Spleen (tissue), 11 donors: ENCODE measurements at regions not wholly inside any gene's neighbourhood (a gene's known extent, or its start where the extent isn't known, plus 50 kb on each side); places are given as distances from the start of the nearest gene placed in this dataset.

Source experiments
- DNase-seq: peaks from one replicate; pipeline ENCODE4 v3.0.0-alpha.2; 2020
- H3K27ac ChIP-seq, 8 donors: fragments of 200-600 bp; sonication (generic) in 7 of 8; 1 replicate in 4 of 8; 2 replicates in 4 of 8; pipeline versions ENCODE4 v1.5.0 to v1.8.0; 2016 to 2021; ENCODE audit warnings: inconsistent platforms in 4 of 8, mild to moderate bottlenecking in 4 of 8, moderate library complexity in 1 of 8
- H3K27me3 ChIP-seq, 7 donors: fragments of 200-600 bp; sonication (generic) in 6 of 7; replicated peaks in 1 of 7; 1 replicate in 4 of 7; 2 replicates in 3 of 7; pipeline versions ENCODE4 v1.5.0 to v1.8.0; 2016 to 2021; ENCODE audit warnings: inconsistent platforms in 3 of 7, mild to moderate bottlenecking in 1 of 7
- H3K36me3 ChIP-seq, 6 donors: fragments of 200-600 bp; sonication (generic) in 5 of 6; 1 replicate in 4 of 6; 2 replicates in 2 of 6; pipeline versions ENCODE4 v1.5.0 to v1.8.0; 2016 to 2021; ENCODE audit warnings: inconsistent platforms in 2 of 6
- H3K4me1 ChIP-seq, 6 donors: fragments of 200-600 bp; sonication (generic) in 5 of 6; 1 replicate in 3 of 6; 2 replicates in 3 of 6; pipeline versions ENCODE4 v1.5.0 to v1.8.0; 2016 to 2021; ENCODE audit warnings: inconsistent platforms in 3 of 6
- H3K4me3 ChIP-seq, 8 donors: fragments of 200-600 bp; sonication (generic) in 7 of 8; 1 replicate in 4 of 8; 2 replicates in 4 of 8; pipeline versions ENCODE4 v1.5.0 to v1.8.0; 2016 to 2021; ENCODE audit warnings: inconsistent platforms in 4 of 8, mild to moderate bottlenecking in 4 of 8, moderate library complexity in 2 of 8
- H3K9me3 ChIP-seq, 8 donors: fragments of 200-600 bp; sonication (generic) in 7 of 8; 1 replicate in 4 of 8; 2 replicates in 4 of 8; pipeline versions ENCODE4 v1.5.0 to v1.8.0; 2016 to 2021; ENCODE audit warnings: inconsistent platforms in 4 of 8
- CTCF ChIP-seq, 11 experiments: fragments of 200-600 bp in 7 of 11; fragments of 450-650 bp in 4 of 11; sonication (generic) in 4 of 11; IDR thresholded peaks in 8 of 11; conservative IDR thresholded peaks in 3 of 11; 1 replicate in 7 of 11; 2 replicates in 4 of 11; pipeline versions ENCODE4 v1.4.0 to v1.8.0; 2016 to 2021; ENCODE audit warnings: antibody characterized with exemption in 11 of 11, inconsistent platforms in 4 of 11, mild to moderate bottlenecking in 1 of 11
- POLR2A ChIP-seq, 3 donors: fragments of 450-650 bp; IDR thresholded peaks; one replicate each; pipeline ENCODE4 v1.5.1; 2017; ENCODE audit warnings: antibody characterized with exemption in 3 of 3, mild to moderate bottlenecking in 1 of 3
- POLR2AphosphoS5 ChIP-seq, 3 donors: sonication (generic); formaldehyde crosslinking; IDR thresholded peaks; one replicate each; pipeline ENCODE4 v1.5.1; 2017; ENCODE audit warnings: antibody characterized with exemption in 3 of 3
- WGBS, 5 donors: extraction: QIAGEN DNeasy Blood & Tissue Kit in 3 of 5; methylation state at CpG; one replicate each; pipeline versions ENCODE4 v1.1.5 to v1.1.7; 2013 to 2018; 5-methylcytosine and 5-hydroxymethylcytosine counted together
- intact Hi-C: fragments of 100-400 bp; cut with DNase I; formaldehyde crosslinking; loops from one replicate; pipeline ENCODE4 v1.15.0; 2023; ENCODE audit warnings: low total_unique reads
- donor health status: healthy with polysubstance abuse.
- donor health status: DM: no; HTN: no; CAD: no; lungs with moderate emphysema.
- donor health status: DM: no; HTN: no; CAD: no.
- donor health status: Bipolar disorder and iron deficiency.
- donor health status: healthy.
- donor health status: DM: no; HTN: no; CAD: no.
- donor health status: DM: yes; HTN: yes; CAD: no.

GRCh38 chr3:43962043-43962442 is 271.3 kb downstream of the ABHD5 start:
- no peak for TF ChIP-seq POLR2AphosphoS5 (IDR thresholded peaks at IDR 0.05)
- TF ChIP-seq POLR2A (IDR thresholded peaks at IDR 0.05) = no peak
- no peak for TF ChIP-seq CTCF (IDR thresholded peaks at IDR 0.05 in 8 of 11, conservative IDR thresholded peaks at IDR 0.05 in 3 of 11)
- Histone ChIP-seq H3K9me3 (no peaks in the 10 kb centered on the region), H3K36me3 (no peaks in the 10 kb centered on the region), H3K27me3 (peaks cover 0 to 11% (median 0%) of the 10 kb centered on the region in 7 donors), H3K27ac (no peak overlapping the region), H3K4me1 (no peaks in the 10 kb centered on the region), H3K4me3 (no peak overlapping the region)
- 70 to 100% (median 94%) methylated on average over 2 of the region's 2 CpGs for WGBS, 5 donors
- intact Hi-C loops = no loop called here
- no peak for DNase-seq

- intact Hi-C loops = no loop called here
- no peak for TF ChIP-seq POLR2AphosphoS5 (IDR thresholded peaks at IDR 0.05)
- no peak for TF ChIP-seq POLR2A (IDR thresholded peaks at IDR 0.05)
- TF ChIP-seq CTCF (IDR thresholded peaks at IDR 0.05 in 8 of 11, conservative IDR thresholded peaks at IDR 0.05 in 3 of 11) = no peak
- no peak overlapping the region for H3K4me3 ChIP-seq
- peaks cover 0 to 16% (median 0%) of the 10 kb centered on the region in 7 donors for H3K27me3 ChIP-seq
- no peaks in the 10 kb centered on the region for H3K36me3 ChIP-seq
- DNase-seq = no peak
- no peaks in the 10 kb centered on the region for H3K9me3 ChIP-seq
- no peak overlapping the region for H3K27ac ChIP-seq
- WGBS, 5 donors = 70 to 90% (median 85%) methylated on average over 5 of the region's 5 CpGs
- no peaks in the 10 kb centered on the region for H3K4me1 ChIP-seq
These were observed 272.5 kb downstream of the ABHD5 start for GRCh38 chr3:43963208-43963607.

- H3K4me3 ChIP-seq = no peak overlapping the region
- DNase-seq = no peak
- 43 to 75% (median 70%) methylated on average over 1 of the region's 1 CpG for WGBS, 5 donors
- no peak overlapping the region for H3K27ac ChIP-seq
- TF ChIP-seq POLR2AphosphoS5 (IDR thresholded peaks at IDR 0.05) = no peak
- TF ChIP-seq POLR2A (IDR thresholded peaks at IDR 0.05) = no peak
- no peak for TF ChIP-seq CTCF (IDR thresholded peaks at IDR 0.05 in 8 of 11, conservative IDR thresholded peaks at IDR 0.05 in 3 of 11)
- no peaks in the 10 kb centered on the region for H3K4me1 ChIP-seq
- intact Hi-C loops = no loop called here
- H3K27me3 ChIP-seq = peaks cover 0 to 8% (median 0%) of the 10 kb centered on the region in 7 donors
- H3K36me3 ChIP-seq = no peaks in the 10 kb centered on the region
- H3K9me3 ChIP-seq = no peaks in the 10 kb centered on the region
These were observed 273.9 kb downstream of the ABHD5 start for GRCh38 chr3:43964640-43965039.

- H3K36me3 ChIP-seq = no peaks in the 10 kb centered on the region
- H3K27ac ChIP-seq = no peak overlapping the region
- 85 to 100% (median 95%) methylated on average over 1 of the region's 1 CpG for WGBS, 5 donors
- no peaks in the 10 kb centered on the region for H3K9me3 ChIP-seq
- H3K27me3 ChIP-seq = peaks cover 0 to 8% (median 0%) of the 10 kb centered on the region in 7 donors
- DNase-seq = no peak
- intact Hi-C loops = no loop called here
- no peak for TF ChIP-seq CTCF (IDR thresholded peaks at IDR 0.05 in 8 of 11, conservative IDR thresholded peaks at IDR 0.05 in 3 of 11)
- TF ChIP-seq POLR2A (IDR thresholded peaks at IDR 0.05) = no peak
- no peak for TF ChIP-seq POLR2AphosphoS5 (IDR thresholded peaks at IDR 0.05)
- no peaks in the 10 kb centered on the region for H3K4me1 ChIP-seq
- H3K4me3 ChIP-seq = no peak overlapping the region
These were observed 274.9 kb downstream of the ABHD5 start for GRCh38 chr3:43965656-43966055.
